ENCODE measurements at regions not wholly inside any gene's neighbourhood (a gene's known extent, or its start where the extent isn't known, plus 50 kb on each side); places are given as distances from the start of the nearest gene placed in this dataset.

DNA sequence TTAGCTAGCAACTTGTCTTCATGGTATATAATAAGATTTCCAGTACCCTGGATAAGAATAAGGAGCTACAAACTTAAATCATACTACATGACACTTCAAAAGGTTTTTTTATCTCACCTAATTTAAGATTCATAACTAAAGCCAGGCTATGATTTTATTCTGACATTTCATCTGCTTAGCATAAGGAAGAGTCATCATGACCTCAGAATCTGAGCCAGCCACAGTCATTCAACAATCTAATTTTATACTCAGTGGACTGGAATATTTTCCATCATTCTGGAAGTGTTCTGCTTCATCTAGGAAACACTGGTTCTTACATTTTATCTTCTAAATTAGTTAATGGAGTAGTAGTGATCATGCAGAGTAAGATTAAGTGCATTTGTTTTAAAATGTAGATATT lies 102.1 kb upstream of the KCND2 start:
- Histone ChIP-seq H3K27ac (peak overlapping the region; percentile 9), H3K4me1 (peaks cover 9% of the 10 kb centered on the region), H3K9me3 (no peaks in the 10 kb centered on the region), H3K27me3 (no peaks in the 10 kb centered on the region), H3K4me3 (no peak overlapping the region), H3K36me3 (no peaks in the 10 kb centered on the region)
- no peak for DNase-seq (ENCODE audit: low spot score in 2 of 2)
- TF ChIP-seq POLR2AphosphoS5 (IDR thresholded peaks at IDR 0.05) (no peak), EP300 (IDR thresholded peaks at IDR 0.05) (no peak), POLR2A (IDR thresholded peaks at IDR 0.05) (no peak)
- TF ChIP-seq, protein P1, sequence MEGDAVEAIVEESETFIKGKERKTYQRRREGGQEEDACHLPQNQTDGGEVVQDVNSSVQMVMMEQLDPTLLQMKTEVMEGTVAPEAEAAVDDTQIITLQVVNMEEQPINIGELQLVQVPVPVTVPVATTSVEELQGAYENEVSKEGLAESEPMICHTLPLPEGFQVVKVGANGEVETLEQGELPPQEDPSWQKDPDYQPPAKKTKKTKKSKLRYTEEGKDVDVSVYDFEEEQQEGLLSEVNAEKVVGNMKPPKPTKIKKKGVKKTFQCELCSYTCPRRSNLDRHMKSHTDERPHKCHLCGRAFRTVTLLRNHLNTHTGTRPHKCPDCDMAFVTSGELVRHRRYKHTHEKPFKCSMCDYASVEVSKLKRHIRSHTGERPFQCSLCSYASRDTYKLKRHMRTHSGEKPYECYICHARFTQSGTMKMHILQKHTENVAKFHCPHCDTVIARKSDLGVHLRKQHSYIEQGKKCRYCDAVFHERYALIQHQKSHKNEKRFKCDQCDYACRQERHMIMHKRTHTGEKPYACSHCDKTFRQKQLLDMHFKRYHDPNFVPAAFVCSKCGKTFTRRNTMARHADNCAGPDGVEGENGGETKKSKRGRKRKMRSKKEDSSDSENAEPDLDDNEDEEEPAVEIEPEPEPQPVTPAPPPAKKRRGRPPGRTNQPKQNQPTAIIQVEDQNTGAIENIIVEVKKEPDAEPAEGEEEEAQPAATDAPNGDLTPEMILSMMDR (IDR thresholded peaks at IDR 0.05) = no peak

DNA sequence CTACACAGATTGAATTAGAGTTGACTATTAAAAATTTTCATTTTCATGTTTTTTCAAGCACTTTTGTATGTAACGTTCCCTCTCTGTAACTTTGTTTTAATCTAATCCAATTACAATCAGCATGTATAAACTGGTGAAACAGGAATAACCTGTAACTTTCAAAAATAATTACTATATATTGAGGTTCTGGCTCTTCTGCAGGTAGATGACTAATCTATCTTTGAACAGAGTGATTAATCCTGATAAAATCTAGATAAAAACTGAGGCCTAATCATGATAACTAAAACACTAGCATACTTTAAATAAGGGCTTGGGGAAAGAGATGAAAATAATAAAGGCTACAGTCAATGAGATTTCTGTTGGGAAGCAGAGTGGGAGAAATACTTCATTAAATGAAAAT lies 101.6 kb upstream of the KCND2 start:
- Histone ChIP-seq H3K27me3 (no peaks in the 10 kb centered on the region), H3K36me3 (no peaks in the 10 kb centered on the region), H3K4me3 (no peak overlapping the region), H3K27ac (peak overlapping the region; percentile 9), H3K9me3 (no peaks in the 10 kb centered on the region), H3K4me1 (peaks cover 9% of the 10 kb centered on the region)
- no peak for TF ChIP-seq EP300 (IDR thresholded peaks at IDR 0.05)
- TF ChIP-seq, protein P1 (IDR thresholded peaks at IDR 0.05) = no peak
- TF ChIP-seq POLR2AphosphoS5 (IDR thresholded peaks at IDR 0.05) = no peak
- no peak for TF ChIP-seq POLR2A (IDR thresholded peaks at IDR 0.05)
- WGBS = 31% methylated on average over 1 of the region's 1 CpG
- DNase-seq (ENCODE audit: low spot score in 2 of 2) = no peak

DNA sequence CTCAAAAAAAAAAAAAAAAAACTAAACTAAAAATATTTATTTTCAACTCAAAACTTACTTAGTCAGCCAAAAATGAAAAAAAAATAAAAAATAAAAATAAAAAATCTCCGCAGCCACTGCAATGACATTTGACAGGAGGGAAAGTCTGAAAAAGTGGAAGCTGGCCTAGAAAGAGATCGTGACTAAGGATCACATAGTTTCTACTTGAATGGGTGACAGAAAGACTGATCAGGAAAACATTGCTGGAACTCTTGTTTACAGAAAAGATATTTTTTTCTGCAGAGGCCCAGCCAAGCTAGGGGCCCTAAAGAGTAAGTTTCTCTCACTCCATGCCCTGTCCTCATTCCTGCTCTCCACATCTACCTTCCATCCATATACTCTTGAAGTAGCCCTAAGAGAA lies 92.8 kb upstream of the KCND2 start:
- Histone ChIP-seq H3K27me3 (no peaks in the 10 kb centered on the region), H3K4me1 (no peaks in the 10 kb centered on the region), H3K4me3 (no peak overlapping the region), H3K9me3 (no peaks in the 10 kb centered on the region), H3K36me3 (no peaks in the 10 kb centered on the region), H3K27ac (no peak overlapping the region)
- TF ChIP-seq POLR2A (IDR thresholded peaks at IDR 0.05) (no peak), EP300 (IDR thresholded peaks at IDR 0.05) (no peak), POLR2AphosphoS5 (IDR thresholded peaks at IDR 0.05) (no peak)
- TF ChIP-seq, protein P1 (IDR thresholded peaks at IDR 0.05) = no peak
- 67% methylated on average over 2 of the region's 2 CpGs for WGBS
- DNase-seq (ENCODE audit: low spot score in 2 of 2) = no peak

DNA sequence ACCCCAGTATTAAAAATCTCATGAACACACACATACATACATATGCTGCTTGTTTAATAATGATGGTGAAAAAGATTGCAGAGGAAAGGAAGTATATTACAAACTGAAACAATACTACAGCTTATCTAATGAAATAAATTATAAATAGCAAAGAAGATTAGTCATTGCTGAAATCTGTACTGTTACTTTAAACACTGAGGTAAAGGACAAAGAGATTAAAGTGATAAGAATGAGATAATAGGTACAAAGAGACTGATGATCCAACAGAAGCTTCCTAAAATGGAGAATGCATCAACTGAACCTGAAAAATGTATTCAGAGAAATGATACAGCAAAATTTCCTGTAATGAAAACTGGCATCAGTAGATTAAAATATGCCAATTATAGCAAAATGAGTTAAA lies 91.5 kb upstream of the KCND2 start:
- Histone ChIP-seq H3K36me3 (no peaks in the 10 kb centered on the region), H3K27me3 (no peaks in the 10 kb centered on the region), H3K4me1 (no peaks in the 10 kb centered on the region), H3K4me3 (no peak overlapping the region), H3K9me3 (no peaks in the 10 kb centered on the region), H3K27ac (no peak overlapping the region)
- no peak for DNase-seq (ENCODE audit: low spot score in 2 of 2)
- no peak for TF ChIP-seq POLR2A (IDR thresholded peaks at IDR 0.05)
- TF ChIP-seq, protein P1 (IDR thresholded peaks at IDR 0.05) = no peak
- TF ChIP-seq EP300 (IDR thresholded peaks at IDR 0.05) = no peak
- no peak for TF ChIP-seq POLR2AphosphoS5 (IDR thresholded peaks at IDR 0.05)

DNA sequence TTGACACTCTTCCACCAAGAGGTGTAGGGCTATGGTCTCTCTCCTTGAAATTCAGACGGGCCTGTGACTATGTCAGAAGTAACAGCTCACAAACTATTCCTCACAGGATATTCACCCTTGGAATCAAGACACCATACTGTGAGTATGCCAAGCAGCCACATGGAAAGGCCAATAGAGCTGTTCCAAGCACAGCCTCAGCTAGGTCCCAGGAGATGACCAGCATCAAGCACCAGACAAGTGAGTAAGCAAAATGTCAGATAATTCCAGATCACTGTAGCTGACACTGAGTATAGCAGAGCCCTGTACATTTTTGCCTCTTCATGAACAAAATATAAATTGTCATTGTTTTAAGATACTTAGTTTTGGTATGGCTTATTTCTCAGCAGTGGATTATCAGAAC lies 88.1 kb upstream of the KCND2 start:
- 53% methylated on average over 1 of the region's 1 CpG for WGBS
- no peak overlapping the region for H3K4me3 ChIP-seq
- no peaks in the 10 kb centered on the region for H3K4me1 ChIP-seq
- DNase-seq (ENCODE audit: low spot score in 2 of 2) = no peak
- H3K27me3 ChIP-seq = no peaks in the 10 kb centered on the region
- no peaks in the 10 kb centered on the region for H3K9me3 ChIP-seq
- no peaks in the 10 kb centered on the region for H3K36me3 ChIP-seq
- no peak for TF ChIP-seq POLR2AphosphoS5 (IDR thresholded peaks at IDR 0.05)
- TF ChIP-seq, protein P1 (IDR thresholded peaks at IDR 0.05) = no peak
- TF ChIP-seq EP300 (IDR thresholded peaks at IDR 0.05) = no peak
- TF ChIP-seq POLR2A (IDR thresholded peaks at IDR 0.05) = no peak
- H3K27ac ChIP-seq = no peak overlapping the region
